NCI-H2081 treated with DMSO at 0.1 percent for 48 hours (cell line): ENCODE measurements at regions not wholly inside any gene's neighbourhood (a gene's known extent, or its start where the extent isn't known, plus 50 kb on each side); places are given as distances from the start of the nearest gene placed in this dataset.

ENCODE experiments used
- DNase-seq: peaks from one replicate; lab custom pipeline; 2025; lab: John Stamatoyannopoulos, UW

- DNase-seq: no peak
These were observed 171.8 kb upstream of the GPR26 start for GRCh38 chr10:123494301-123494808.

- DNase-seq: no peak
These were observed 169.8 kb upstream of the GPR26 start for GRCh38 chr10:123496375-123496774.

GRCh38 chr10:123496996-123497660 is 169.0 kb upstream of the GPR26 start:
- no peak for DNase-seq

- DNase-seq: no peak
These were observed 166.0 kb upstream of the GPR26 start for GRCh38 chr10:123500110-123500509.

GRCh38 chr10:123501148-123501547 is 165.0 kb upstream of the GPR26 start:
- no peak for DNase-seq

GRCh38 chr10:123502983-123503382 is 163.2 kb upstream of the GPR26 start:
- DNase-seq: no peak

- no peak for DNase-seq
These were observed 159.7 kb upstream of the GPR26 start for GRCh38 chr10:123506455-123506854.

GRCh38 chr10:123507298-123507697 is 158.9 kb upstream of the GPR26 start:
- DNase-seq: no peak

- no peak for DNase-seq
These were observed 156.8 kb upstream of the GPR26 start for GRCh38 chr10:123509338-123509737.

- DNase-seq: no peak
These were observed 153.0 kb upstream of the GPR26 start for GRCh38 chr10:123512901-123513775.

- no peak for DNase-seq
These were observed 152.3 kb upstream of the GPR26 start for GRCh38 chr10:123513870-123514269.

- DNase-seq: no peak
These were observed 151.2 kb upstream of the GPR26 start for GRCh38 chr10:123514996-123515395.

- DNase-seq: no peak
These were observed 150.5 kb upstream of the GPR26 start for GRCh38 chr10:123515661-123516060.

GRCh38 chr10:123516291-123516690 is 149.9 kb upstream of the GPR26 start:
- DNase-seq: no peak

- no peak for DNase-seq
These were observed 148.7 kb upstream of the GPR26 start for GRCh38 chr10:123517426-123517825.

GRCh38 chr10:123517901-123518300 is 148.3 kb upstream of the GPR26 start:
- no peak for DNase-seq

GRCh38 chr10:123518765-123519164 is 147.4 kb upstream of the GPR26 start:
- no peak for DNase-seq

GRCh38 chr10:123519861-123520260 is 146.3 kb upstream of the GPR26 start:
- DNase-seq: no peak

- no peak for DNase-seq
These were observed 145.1 kb upstream of the GPR26 start for GRCh38 chr10:123521076-123521475.

- DNase-seq: no peak
These were observed 144.6 kb upstream of the GPR26 start for GRCh38 chr10:123521556-123521955.

GRCh38 chr10:123522702-123523312 is 143.3 kb upstream of the GPR26 start:
- DNase-seq: no peak

- no peak for DNase-seq
These were observed 142.3 kb upstream of the GPR26 start for GRCh38 chr10:123523833-123524232.
